Stimulated activated CD4-positive, alpha-beta T cell treated with anti-CD3 and anti-CD28 coated beads, Interleukin-1b, Interleukin-23, amount 100 ng/mL, for 24 hours (primary cell): ENCODE measurements at regions not wholly inside any gene's neighbourhood (a gene's known extent, or its start where the extent isn't known, plus 50 kb on each side); places are given as distances from the start of the nearest gene placed in this dataset.
"Not testable (repeated sequence)": the region's sequence is repeated elsewhere in the genome, so short reads cannot be mapped to it uniquely, and the experiment has no call there.

Source experiments
- DNase-seq, 4 experiments: peaks; one replicate each; pipeline ENCODE4 v3.0.0-alpha.2; 2020; ENCODE audit warnings: low read depth in 4 of 4, low spot score in 1 of 4

- DNase-seq: no peak
These were observed 106.8 kb upstream of the IL12A start for GRCh38 chr3:159881828-159882309.

- DNase-seq: no peak
These were observed 106.3 kb upstream of the IL12A start for GRCh38 chr3:159882367-159882766.

GRCh38 chr3:159882790-159883779 lies 105.5 kb upstream of the IL12A start:
- no peak for DNase-seq

GRCh38 chr3:159884661-159885402 lies 103.8 kb upstream of the IL12A start:
- DNase-seq: no peak

- DNase-seq: no peak
These were observed 102.6 kb upstream of the IL12A start for GRCh38 chr3:159886050-159886449.

GRCh38 chr3:159886530-159886929 lies 102.1 kb upstream of the IL12A start:
- DNase-seq: not testable (repeated sequence)

- no peak for DNase-seq
These were observed 101.5 kb upstream of the IL12A start for GRCh38 chr3:159887168-159887567.

GRCh38 chr3:159887911-159888310 lies 100.7 kb upstream of the IL12A start:
- DNase-seq: no peak

GRCh38 chr3:159892171-159892795 lies 96.4 kb upstream of the IL12A start:
- DNase-seq: no peak

GRCh38 chr3:159892801-159893200 lies 95.8 kb upstream of the IL12A start:
- DNase-seq: no peak

- DNase-seq: no peak
These were observed 94.2 kb upstream of the IL12A start for GRCh38 chr3:159894386-159894785.

GRCh38 chr3:159895430-159895829 lies 93.2 kb upstream of the IL12A start:
- DNase-seq: no peak

GRCh38 chr3:159896543-159896942 lies 92.1 kb upstream of the IL12A start:
- DNase-seq: no peak

GRCh38 chr3:159897331-159898075 lies 91.1 kb upstream of the IL12A start:
- DNase-seq: no peak

- DNase-seq: no peak
These were observed 90.5 kb upstream of the IL12A start for GRCh38 chr3:159898147-159898546.

GRCh38 chr3:159899166-159899565 lies 89.5 kb upstream of the IL12A start:
- DNase-seq: no peak

- DNase-seq: no peak
These were observed 85.9 kb upstream of the IL12A start for GRCh38 chr3:159902546-159903314.

- DNase-seq: no peak
These were observed 84.2 kb upstream of the IL12A start for GRCh38 chr3:159904455-159904854.

- no peak for DNase-seq
These were observed 83.7 kb upstream of the IL12A start for GRCh38 chr3:159904911-159905310.

GRCh38 chr3:159907828-159908227 lies 80.8 kb upstream of the IL12A start:
- DNase-seq: no peak
